HG02571 (cell line): ENCODE measurements at regions not wholly inside any gene's neighbourhood (a gene's known extent, or its start where the extent isn't known, plus 50 kb on each side); places are given as distances from the start of the nearest gene placed in this dataset.

ENCODE experiments used
- ATAC-seq: cut with Tn5 transposase; IDR thresholded peaks from one replicate; pipeline ENCODE4 v1.9.1; 2021; ENCODE audit warnings: mild to moderate bottlenecking, moderate library complexity; ENCODE audit not compliant: unreplicated experiment

DNA sequence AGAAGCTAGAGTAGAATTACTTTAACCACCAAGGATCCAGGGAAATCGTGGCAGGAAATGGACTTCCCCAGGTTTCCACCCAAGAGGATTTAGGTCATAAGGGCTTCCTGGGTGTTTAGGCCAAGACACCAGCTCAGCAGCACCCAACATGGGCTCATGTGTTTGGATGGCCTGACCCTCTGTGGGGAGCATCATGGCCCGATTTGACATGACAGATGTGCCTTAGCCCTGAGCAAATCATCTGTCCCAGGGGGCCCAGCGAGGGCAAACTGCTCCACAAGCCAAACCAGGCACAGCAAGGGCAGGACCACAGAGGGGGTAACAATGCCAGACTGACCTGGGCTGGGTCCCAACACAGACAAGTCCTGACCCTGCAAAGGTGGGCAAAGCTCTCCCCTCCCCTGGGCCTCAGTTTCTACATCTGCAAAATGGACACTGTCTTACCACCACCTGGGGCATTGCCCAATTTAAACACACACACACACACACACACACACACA lies 232.8 kb downstream of the MATN1 start:
- ATAC-seq: no peak

DNA sequence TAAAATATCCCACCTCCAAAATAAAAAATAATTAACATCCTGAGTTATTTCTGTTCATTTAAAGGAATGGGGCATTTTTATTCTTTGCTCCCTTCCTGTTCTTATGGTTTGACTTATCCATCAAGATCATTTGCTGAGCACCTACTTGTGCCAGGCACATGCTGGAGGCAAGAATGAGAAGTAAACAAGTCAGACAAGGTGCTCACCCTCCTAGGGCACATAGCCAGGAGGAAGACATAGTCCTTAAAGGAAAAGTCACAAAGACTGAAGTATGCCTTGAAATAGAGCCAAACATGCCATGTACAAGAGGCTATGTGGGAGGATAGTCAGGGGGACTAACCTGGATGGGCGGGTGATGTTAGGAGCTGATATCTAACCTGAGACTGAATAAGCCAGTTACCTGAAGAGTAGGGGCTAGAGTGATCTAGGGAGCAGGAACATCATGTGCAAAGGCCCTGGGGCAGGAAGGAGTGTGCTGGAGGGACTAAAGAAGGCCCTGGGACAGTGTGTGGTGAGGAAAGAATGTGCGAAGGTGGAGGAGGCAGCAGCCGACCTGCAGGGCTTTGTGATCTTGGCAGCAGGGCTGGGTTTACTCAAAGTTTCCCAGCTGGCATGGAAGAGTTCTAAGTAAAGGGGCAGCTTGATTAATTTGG lies 233.5 kb downstream of the MATN1 start:
- ATAC-seq: no peak

DNA sequence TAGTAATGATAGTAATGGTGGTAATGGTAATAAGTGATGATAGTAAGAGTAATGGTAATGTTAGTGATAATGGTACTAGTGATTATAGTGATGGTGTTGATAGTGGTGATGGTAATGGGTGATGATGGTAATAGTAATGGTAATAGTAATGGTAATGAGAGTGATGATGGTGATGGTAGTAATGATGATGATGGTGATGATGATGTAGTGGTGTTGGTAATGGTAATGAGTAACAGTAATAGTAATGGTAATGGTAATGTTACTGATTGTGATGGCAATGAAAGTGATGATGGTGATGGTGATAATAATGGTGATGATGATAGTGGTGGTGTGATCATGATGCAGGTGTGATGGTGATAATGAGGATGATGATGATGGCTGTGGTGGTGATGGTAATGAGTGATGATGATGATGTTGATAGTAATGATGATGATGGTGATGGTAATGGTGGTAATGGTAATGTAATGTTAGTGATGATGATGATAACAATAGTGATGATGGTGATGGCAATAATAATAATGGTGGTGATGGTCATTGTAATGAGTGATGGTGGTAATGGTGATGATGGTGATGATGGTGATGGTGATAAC lies 235.0 kb downstream of the MATN1 start:
- no peak for ATAC-seq

DNA sequence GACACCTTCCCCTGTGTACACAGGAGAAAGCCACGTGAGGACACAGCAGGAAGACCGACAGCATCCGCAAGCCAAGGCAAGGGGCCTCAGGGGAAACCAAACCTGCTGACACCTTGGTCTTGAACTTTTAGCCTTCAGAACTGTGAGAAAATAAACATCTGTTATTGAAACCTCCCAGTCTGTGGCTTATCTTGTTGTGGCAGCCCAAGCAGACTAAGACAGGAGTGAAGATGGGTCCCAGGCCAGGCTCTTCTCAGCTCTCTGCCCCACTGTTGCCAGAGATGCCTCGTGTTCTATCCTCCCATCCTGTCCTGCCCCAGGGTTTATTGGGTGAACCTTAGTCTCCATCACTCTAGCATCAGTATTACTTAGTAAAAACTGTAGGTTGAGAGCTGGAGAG lies 236.3 kb downstream of the MATN1 start:
- no peak for ATAC-seq

DNA sequence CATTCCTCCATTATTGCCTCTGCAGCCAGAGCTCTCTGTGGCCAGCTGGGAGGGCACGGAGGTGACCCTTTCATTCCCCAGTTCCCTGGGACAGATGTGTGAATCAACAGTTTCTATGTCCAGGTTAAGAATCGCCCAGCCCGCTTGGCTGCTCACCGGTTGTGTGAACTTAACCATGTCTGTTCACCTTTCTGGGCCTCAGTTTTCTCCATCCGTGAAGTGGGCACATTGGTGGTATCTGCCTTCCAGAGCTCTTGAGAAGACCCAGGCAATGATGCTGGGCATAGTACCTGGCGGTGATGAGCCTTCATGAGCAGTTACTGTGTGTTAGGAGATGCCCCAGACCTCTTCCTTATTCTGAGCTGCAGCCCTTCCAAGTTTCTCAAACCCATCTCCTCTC lies 238.3 kb downstream of the MATN1 start:
- ATAC-seq: no peak

DNA sequence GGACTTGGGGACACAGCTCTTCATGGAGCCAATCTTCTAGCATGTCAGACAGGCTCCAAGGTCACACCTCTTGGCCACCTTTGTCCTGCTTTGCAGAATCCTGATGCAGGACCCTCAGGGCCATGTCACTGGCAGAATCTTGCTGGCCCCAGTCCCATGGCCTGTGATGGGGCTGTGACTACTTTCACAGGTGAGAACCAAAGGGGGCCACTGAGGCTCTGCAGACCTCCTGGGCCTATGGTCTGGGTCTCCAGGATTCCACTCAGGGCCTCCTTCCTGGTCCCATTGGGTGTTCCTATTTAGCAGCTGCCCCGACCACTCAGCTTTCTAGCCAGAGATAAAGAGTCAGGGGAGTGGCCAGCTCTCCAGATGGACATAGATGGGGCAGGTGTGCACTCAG lies 238.7 kb downstream of the MATN1 start:
- no peak for ATAC-seq

DNA sequence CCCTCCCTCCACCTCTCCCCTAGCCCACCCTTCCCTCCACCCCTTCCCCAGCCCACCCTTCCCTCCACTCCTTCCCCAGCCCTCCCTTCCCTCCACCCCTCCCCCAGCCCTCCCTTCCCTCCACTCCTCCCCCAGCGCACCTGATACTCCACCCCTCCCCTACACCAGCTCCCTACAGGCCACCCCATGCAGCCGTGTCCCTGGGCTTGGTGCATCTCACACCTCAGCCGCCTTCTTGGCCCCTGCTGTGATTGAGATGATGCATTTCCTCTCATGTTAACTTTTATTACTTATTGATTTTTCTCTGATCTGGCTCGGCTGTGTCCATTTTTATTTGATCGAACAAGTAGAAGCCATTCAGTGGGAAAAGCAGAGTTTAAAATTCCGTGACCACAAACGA lies 243.8 kb downstream of the MATN1 start:
- ATAC-seq: no peak

DNA sequence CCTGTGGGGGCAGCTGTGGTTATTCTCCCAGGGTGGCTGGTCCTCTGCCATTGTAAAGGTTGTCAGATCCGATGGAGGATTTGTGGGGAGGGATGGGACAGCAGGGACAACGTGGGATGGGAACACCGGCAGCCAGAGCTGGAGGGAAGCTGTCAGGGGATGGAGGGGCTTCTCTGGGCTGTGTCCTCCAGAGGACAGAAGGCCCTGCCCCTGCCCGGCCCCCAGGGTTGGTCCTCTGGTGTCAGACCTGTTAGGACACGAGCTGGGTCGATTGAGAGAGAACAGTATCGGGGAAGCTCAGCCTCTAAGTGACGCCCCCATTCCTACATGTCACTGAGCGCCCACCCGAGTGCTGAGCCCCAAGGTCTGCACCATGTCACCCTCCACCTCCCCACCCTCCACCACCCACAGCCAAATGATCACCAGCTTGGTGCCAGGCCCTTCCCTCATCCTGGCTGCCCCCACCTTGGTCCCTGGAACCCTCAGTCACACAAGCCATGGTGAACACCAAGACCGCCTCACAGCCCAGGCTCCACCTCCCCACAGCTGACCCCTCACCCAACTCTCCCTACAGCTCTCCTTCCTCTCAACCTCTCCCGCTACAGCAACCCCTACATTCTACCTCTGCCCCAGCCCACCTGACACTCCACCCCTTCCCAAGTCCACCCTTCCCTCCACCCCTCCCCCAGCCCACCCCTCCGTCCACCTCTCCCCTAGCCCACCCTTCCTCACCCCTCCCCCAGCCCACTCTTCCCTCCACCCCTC lies 244.4 kb downstream of the MATN1 start:
- no peak for ATAC-seq

DNA sequence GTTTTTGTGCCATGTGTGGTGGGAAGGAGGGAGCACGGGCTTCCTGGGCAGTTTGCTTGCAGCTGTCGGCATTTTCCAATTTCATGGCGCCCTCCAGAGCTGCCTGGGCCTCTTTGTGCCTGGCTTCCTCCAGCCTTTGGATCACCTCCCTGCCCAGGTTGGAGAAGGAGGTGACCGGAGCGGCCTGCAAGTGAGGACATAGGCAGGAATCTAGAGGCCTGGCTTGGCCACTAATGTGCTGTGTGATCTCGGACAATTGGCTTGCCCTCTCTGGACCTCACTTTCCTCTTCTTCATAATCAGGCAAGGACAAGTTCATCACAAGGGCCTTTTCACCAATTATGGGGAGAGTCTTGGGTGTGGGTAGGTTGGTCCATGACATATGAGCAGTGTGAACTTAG lies 245.1 kb downstream of the MATN1 start:
- ATAC-seq: no peak

DNA sequence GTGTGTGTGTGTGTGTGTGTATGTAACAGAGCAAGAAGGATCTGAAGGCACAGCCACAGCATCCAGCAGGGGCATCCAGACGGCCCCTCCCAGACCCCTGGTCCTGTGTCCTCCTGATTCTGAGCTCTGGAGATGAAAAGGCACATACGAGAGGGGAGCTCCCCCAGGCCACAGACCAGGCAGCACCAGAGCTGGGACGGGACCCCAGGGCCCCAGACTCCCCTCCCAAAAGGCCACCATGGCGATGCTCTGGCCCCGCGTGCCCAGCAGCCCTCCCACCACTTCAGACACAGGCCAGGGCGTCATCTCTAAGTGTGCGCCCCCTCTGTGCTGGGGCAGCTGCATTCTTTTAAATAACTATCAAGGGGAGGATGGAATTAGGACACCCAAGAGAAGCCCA lies 245.8 kb downstream of the MATN1 start:
- no peak for ATAC-seq

DNA sequence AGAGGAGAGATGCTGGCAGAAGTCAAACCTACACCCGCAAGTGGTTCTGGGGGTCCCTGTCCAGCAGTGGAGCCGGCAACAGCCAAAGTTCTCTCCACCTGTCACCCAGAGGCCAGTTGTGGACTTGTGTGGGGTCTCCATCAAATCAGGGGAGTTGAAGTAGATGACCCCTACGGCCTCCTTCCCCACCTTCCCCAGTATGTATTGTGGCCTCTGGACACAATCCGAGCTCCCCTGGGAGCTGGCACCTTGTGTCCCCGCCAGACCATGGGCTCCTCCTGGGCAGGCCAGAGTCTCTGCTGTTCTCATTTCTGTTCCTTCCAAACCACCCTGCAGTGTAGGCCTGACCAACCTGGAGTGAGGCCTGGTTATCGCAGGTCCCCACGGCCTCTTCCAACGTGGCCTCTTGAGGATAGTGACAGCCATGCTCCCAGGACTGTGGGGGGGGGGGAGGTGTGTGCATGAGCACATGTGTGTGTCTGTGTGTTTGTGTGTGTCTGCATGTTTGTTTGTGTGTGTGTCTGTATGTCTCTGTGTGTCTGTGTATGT lies 246.4 kb downstream of the MATN1 start:
- no peak for ATAC-seq

DNA sequence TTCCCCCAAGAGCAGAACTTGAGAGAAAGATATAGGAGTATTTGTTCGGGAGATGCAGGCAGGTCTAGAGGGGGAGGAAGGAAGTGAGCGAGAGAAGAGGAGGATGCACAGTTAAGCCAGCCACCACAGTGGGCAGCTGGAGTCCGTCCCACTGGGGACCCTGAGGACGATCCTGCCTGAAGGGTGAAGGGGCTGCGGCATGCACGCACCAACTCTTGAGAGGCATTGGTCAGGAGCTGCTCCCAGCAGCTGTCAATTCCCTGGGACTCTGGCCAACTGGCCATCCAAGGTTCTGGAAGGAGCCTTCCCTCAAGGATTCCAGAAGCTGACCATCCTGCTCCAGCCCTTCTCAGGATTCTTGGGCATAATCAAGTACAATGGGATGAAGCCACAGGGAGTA lies 246.9 kb downstream of the MATN1 start:
- ATAC-seq: no peak

DNA sequence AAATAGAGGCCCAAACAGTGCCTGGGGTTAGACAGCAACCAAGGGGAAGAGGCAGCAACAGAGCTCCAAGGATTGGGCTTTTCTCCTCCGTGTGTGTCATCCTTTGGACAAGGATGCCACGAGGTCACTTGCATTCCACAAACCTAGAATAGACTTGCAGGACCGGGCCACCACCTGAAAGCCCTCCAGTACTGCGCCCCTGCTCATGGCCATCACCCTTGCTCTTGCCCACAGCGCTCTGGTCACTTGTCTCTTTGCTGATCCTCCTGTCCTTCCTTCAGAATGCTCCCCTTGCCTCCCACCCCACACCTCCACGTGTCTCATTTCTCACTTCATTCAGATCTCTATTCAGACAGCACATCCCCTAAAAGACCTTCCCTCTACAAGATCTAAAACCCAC lies 247.4 kb downstream of the MATN1 start:
- ATAC-seq: no peak

DNA sequence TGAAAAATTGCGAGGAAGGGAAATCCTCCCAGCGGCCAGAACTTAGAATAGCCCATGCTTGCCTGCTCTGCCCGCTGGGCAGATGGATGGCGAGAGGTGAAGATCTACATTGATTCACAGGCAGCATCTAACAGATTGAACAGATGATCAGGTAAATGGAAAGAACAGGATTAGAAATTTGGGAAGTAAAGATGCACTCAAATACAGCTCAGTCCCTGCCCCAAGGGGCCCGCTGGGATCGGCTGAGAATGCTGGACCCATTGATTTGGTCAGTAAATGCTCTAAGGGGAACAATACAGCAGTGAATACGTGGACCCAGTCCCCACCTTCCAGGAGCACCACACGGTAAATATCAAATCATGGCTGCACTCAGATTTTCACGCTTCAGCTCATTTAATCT lies 248.2 kb downstream of the MATN1 start:
- no peak for ATAC-seq

DNA sequence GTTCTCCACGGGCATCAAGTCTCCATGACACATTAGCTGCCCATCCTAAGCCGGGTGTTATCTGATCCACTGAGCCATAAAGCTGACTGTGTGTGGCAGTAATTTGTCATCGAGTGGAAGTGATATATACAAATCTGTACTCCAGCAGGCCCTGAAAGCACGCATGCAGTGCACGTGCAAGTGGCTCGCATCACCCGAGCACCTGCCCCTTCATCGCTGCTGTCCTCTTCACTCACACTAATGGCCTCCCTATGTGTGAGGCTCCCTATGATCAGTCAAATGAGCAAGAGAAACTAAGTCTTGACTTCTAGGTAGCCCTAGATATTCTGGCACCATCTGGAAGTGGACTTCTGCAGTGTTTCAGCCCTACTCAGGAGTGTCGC lies 248.6 kb downstream of the MATN1 start:
- ATAC-seq: no peak

DNA sequence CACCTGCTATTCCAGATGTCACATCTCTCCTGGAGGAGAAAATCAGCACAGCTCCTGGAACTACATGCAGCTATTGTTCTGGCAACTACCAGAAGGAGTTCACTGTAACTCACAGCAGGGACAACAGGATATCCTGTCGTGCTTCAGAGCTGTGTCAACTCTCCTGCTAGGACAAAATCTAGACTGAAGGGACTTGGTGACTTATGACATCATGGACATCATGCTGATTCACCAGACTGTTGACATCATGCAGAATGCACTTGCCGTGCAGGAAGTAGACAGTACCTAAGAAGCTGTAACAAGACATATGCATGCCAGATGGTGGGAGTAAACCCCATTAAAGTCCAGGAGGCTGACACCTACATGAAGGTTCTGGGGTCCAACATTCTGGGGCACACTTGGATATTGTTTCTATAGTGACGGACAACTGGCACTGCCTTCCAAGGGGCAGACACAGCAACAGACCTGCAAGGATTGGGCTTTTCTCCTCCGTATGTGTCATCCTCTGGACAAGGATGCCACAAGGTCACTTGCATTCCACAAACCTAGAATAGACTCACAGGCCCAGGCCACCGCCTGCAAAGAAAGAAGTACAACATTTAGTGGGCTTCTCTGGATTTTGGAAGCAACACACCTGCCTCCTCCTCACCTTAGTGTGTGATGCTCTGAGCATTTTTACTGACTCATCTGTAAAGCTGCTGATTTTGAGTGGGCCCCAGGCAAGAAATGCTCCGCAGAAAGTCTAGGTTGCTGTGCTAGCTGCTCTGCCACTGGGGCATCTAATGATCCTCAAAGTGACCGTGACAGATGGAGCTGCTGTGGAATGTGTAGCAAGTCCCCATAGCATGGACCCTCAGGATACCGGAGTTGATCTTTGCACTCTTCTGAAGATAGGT lies 249.2 kb downstream of the MATN1 start:
- no peak for ATAC-seq

DNA sequence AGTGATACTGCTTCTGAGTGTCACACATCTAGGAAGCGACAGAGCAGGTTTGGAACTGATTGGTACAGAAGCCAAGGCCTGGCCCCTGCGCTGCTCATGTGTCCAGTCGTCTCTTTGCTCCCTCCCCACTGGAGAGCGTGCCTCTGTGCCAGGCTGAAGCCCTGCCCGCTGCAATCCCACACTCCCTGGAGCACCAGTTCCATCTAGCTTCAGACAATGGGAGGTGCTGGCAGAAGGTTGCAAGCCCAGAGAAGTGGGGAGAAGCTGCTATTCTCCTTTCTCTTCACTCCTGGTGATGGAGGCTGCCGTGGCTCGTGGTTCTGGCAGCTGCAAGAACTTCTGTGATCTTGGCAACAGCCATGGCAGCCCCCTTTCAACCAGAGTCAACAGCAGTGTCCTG lies 250.9 kb downstream of the MATN1 start:
- ATAC-seq: no peak

DNA sequence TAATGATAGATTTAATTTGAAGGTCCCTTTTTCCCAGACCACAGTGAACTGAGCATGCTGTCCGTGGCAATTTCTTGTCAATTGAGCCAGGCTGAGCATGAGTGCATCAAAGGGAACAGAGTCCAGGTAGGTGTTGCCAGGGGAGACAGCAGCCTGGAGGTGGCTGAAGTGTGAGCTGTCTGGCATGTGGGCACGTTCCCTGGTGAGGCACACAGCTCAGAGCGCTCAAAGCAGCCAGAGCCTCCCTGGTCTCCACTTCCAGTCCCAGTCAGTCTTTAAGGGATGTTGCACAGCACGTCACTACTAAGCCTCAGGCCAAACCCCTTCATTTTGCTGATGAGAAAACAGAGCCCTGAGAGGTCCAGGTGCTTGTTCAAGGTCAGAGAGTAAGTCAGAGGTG lies 251.4 kb downstream of the MATN1 start:
- ATAC-seq: no peak

DNA sequence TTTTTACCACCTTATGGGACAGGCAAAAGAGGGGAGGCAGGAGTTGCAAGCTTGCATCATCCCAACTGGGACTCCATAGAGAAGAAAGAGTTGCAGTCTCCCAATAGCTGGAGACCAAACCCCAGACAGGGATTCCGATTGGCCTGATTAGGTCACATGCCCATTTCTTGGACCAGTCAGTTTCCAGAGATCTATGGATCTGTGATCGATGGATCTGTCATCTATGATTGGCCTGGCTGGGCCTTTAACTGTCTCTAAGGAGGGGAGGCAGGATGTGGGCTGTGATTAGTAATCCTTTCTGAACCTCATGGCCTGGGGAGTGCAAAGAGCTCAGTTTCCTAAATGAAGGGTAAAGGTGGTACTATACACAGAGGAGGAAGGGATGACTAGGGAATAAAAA lies 252.1 kb downstream of the MATN1 start:
- no peak for ATAC-seq

DNA sequence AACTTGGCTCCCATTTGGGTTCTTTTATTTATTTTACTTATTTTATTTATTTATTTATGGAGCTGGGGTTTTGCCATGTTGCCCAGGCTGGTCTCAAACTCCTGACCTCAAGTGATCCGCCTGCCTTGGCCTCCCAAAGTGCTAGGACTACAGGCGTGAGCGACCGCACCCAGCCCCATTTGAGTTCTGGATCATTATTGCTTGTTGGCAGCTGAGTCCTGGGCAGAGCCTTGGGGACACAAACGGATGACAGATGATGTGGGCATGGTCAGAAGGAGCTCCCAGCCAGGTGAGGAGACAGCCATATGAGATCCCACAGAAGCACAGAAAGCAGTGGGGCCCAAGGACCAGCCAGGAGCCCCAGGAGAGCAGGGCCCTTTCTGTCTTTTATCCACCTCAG lies 254.0 kb downstream of the MATN1 start:
- no peak for ATAC-seq

DNA sequence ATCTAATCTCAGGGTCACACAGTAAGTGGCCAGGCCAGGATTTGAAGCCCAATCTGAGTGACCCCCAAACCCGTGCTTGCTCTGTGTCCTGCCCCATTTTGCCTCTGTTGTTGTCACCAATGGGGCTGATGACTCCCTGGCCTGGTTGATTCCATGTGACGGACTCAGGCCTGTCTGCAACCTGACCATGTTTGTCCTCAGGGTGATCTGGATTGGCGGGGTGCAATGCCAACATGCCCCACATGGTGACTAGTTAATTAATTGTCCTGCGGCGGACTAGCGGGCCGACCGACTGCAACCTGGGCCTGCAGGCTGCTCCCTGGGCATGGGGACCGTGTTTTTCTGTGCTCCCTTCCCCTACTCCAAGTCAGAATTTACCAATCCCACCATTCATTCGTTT lies 256.3 kb downstream of the MATN1 start:
- no peak for ATAC-seq
